Heart left ventricle (tissue), 16 donors: ENCODE measurements at regions not wholly inside any gene's neighbourhood (a gene's known extent, or its start where the extent isn't known, plus 50 kb on each side); places are given as distances from the start of the nearest gene placed in this dataset.

Experiments used
- ATAC-seq, 4 donors: fragments of 200-7000 bp; cut with Tn5 transposase; one replicate each; pipeline ENCODE4 v1.9.1; 2020 to 2022; ENCODE audit warnings: moderate library complexity in 4 of 4, mild to moderate bottlenecking in 3 of 4, moderate number of reproducible peaks in 1 of 4
- DNase-seq, 5 donors: peaks; one replicate each; pipeline ENCODE4 v3.0.0-alpha.2; 2020
- H3K27ac ChIP-seq, 12 donors: fragments of 200-600 bp; sonication (generic) in 4 of 12; one replicate each; pipeline versions ENCODE4 v1.5.0 to v1.8.0; 2016 to 2022; ENCODE audit warnings: mild to moderate bottlenecking in 2 of 12
- H3K27me3 ChIP-seq, 9 donors: fragments of 200-600 bp; sonication (generic) in 2 of 9; one replicate each; pipeline versions ENCODE4 v1.5.1 to v1.8.0; 2016 to 2022; ENCODE audit warnings: mild to moderate bottlenecking in 3 of 9
- H3K36me3 ChIP-seq, 9 donors: fragments of 200-600 bp; sonication (generic) in 2 of 9; one replicate each; pipeline versions ENCODE4 v1.5.0 to v1.8.0; 2018 to 2022; ENCODE audit warnings: mild to moderate bottlenecking in 2 of 9
- H3K4me1 ChIP-seq, 12 donors: fragments of 200-600 bp; sonication (generic) in 4 of 12; one replicate each; pipeline versions ENCODE4 v1.5.0 to v1.8.0; 2016 to 2022; ENCODE audit warnings: mild to moderate bottlenecking in 3 of 12
- H3K4me3 ChIP-seq, 12 donors: fragments of 200-600 bp; sonication (generic) in 4 of 12; one replicate each; pipeline versions ENCODE4 v1.5.0 to v1.8.0; 2017 to 2022; ENCODE audit warnings: mild to moderate bottlenecking in 9 of 12, moderate library complexity in 4 of 12
- H3K9me3 ChIP-seq, 12 donors: fragments of 200-600 bp; sonication (generic) in 4 of 12; one replicate each; pipeline versions ENCODE4 v1.5.0 to v1.8.0; 2016 to 2022; ENCODE audit warnings: mild to moderate bottlenecking in 1 of 12
- CTCF ChIP-seq, 12 donors: fragments of 200-600 bp; sonication (generic) in 4 of 12; IDR thresholded peaks; one replicate each; pipeline versions ENCODE4 v1.5.0 to v1.8.0; 2018 to 2022; ENCODE audit warnings: antibody characterized with exemption in 12 of 12, mild to moderate bottlenecking in 5 of 12
- POLR2A ChIP-seq, 2 donors: fragments of 450-650 bp; IDR thresholded peaks; one replicate each; pipeline ENCODE4 v1.6.1; 2017; ENCODE audit warnings: antibody characterized with exemption in 2 of 2, mild to moderate bottlenecking in 2 of 2, moderate library complexity in 2 of 2
- WGBS, 4 donors: extraction: QIAGEN DNeasy Blood & Tissue Kit in 2 of 4; methylation state at CpG; one replicate each; pipeline versions ENCODE4 v1.1.5 to v1.1.7; 2013 to 2018; 5-methylcytosine and 5-hydroxymethylcytosine counted together
- intact Hi-C, 10 donors: fragments of 100-400 bp; cut with DNase I; formaldehyde crosslinking; loops; one replicate each; pipeline versions ENCODE4 v1.11.1 to v1.14.2; 2022
- donor health status: ischemic (EF 13 %, LVEDD 7.1; RV severe dilation, severe dysfunction).
- donor health status: healthy with polysubstance abuse.
- donor health status: DM: no; HTN: yes; CAD: no.
- donor health status: DM: no; HTN: no; CAD: no.
- donor health status: ischemic (EF 25% LVEDD 6.9; RV normal size, moderate dysfunction).
- donor health status: ischemic (EF 25% LVEDD 5.7; RV mildly dilated, moderate dysfunction).
- donor health status: healthy.
- donor health status: DM: yes; HTN: yes; CAD: no.
- donor health status: ischemic (EF 35%, LVEDD 5.7; RV mildly dilated, moderate dysfunction).
- donor health status: nonischemic (EF 11% LVEDD 7.7; RV severe dilation, severe dysfunction).
- donor health status: DM: yes; HTN: yes; CAD: no.
- donor health status: PGD.
- donor health status: ischemic (EF 29% LVEDD 5.4; RV normal size, mild dysfunction).
- donor health status: nonischemic (EF 23%, LVEDD 6.1; RV moderate dilation, normal function).

GRCh38 chr9:82273121-82273520 lies 284.5 kb downstream of the SPATA31D1 start:
- TF ChIP-seq CTCF (IDR thresholded peaks at IDR 0.05) (no peak), POLR2A (IDR thresholded peaks at IDR 0.05) (no peak)
- peaks cover 0 to 5% (median 0%) of the 10 kb centered on the region in 9 donors for H3K27me3 ChIP-seq
- DNase-seq (no peak), ATAC-seq (no peak)
- no peak overlapping the region for H3K27ac ChIP-seq
- H3K36me3 ChIP-seq = no peaks in the 10 kb centered on the region
- H3K4me3 ChIP-seq = no peak overlapping the region
- no peaks in the 10 kb centered on the region for H3K4me1 ChIP-seq
- intact Hi-C loops = no loop called here
- WGBS, 4 donors = 40 to 50% (median 42%) methylated on average over 1 of the region's 1 CpG
- H3K9me3 ChIP-seq = no peaks in the 10 kb centered on the region

DNA sequence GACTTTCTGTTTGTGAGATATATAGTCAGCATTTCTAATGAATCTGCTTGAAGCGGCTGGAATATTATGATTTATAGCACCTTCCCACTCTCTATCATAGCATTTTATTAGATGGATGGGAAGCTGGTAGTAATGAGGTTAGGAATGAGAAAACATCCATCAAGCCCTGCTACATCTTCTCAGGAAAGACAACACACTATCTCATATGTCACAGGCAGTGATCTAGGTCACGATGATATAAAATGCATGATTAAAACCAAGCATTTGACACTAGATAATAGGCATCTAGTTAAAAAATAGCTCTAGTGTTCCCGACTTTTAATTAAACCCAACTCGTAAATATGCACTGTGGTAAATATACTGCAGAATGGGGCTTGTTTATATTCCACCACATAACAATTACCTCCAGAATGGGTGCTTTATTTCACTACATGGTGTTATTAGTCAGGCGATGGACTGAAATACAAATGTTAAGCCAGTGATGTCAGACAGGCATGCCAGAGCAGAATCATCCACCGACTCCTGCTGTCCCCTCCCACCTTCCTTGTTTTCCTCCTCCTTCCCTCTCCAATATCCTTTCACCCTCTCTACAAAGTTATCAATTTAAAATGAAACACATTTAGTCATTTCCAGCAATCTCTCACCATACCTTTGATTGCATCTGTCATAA lies 286.8 kb downstream of the SPATA31D1 start:
- no peak for TF ChIP-seq POLR2A (IDR thresholded peaks at IDR 0.05)
- TF ChIP-seq CTCF (IDR thresholded peaks at IDR 0.05) = no peak
- intact Hi-C loops = no loop called here
- Histone ChIP-seq H3K4me1 (no peaks in the 10 kb centered on the region), H3K36me3 (no peaks in the 10 kb centered on the region), H3K4me3 (no peak overlapping the region), H3K9me3 (no peaks in the 10 kb centered on the region), H3K27me3 (peaks cover 0 to 5% (median 0%) of the 10 kb centered on the region in 9 donors), H3K27ac (no peak overlapping the region)
- WGBS, 4 donors = 81 to 90% (median 84%) methylated on average over 6 of the region's 6 CpGs
- DNase-seq (no peak), ATAC-seq (no peak)

DNA sequence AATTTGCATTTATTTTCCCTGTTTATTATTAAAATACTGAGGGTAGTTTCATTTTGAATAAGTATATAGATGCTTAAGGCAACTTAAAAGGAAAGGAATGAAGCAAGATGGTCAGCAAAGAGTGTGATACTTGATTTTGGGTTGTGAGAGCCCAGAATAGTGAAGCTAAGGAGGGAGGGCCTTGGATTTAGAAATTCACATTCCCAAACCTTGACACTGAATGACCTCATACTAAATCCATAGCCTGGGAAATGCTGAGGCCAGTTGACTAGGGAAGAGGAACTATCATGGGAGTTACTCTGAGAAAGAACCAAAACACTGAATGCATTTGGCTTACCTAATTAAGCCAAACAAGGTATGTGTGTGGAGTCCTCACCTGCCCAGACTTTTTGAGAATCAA lies 292.5 kb downstream of the SPATA31D1 start:
- Histone ChIP-seq H3K36me3 (no peaks in the 10 kb centered on the region), H3K27me3 (peaks cover 0 to 2% (median 0%) of the 10 kb centered on the region in 9 donors)
- intact Hi-C loops = no loop called here

DNA sequence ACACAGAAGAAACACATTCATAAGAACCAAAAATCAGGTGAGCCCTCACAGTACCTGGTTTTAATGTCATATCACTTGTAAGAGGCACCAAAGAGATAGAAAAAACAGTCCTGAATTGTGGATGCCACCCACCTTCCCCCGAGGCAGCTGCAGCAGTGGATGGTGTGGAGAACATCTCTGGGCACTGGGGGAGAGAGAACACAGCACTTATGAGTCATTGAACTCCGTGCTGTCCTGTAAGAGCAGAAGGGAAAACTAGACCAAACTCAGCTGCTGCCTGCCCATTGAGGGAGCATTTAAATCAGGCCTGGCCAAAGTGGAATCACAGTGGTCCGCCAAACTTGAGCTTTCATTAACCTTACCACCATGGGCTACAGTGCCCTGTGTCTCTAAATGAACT lies 296.2 kb downstream of the SPATA31D1 start:
- H3K27ac ChIP-seq = no peak overlapping the region
- H3K27me3 ChIP-seq = no peaks in the 10 kb centered on the region
- peaks cover 0 to 25% (median 13%) of the 10 kb centered on the region in 12 donors for H3K9me3 ChIP-seq
- H3K4me3 ChIP-seq = no peak overlapping the region
- no peak for TF ChIP-seq CTCF (IDR thresholded peaks at IDR 0.05)
- no peak for TF ChIP-seq POLR2A (IDR thresholded peaks at IDR 0.05)
- intact Hi-C loops = no loop called here
- WGBS, 4 donors = 79 to 87% (median 85%) methylated on average over 3 of the region's 3 CpGs
- no peaks in the 10 kb centered on the region for H3K4me1 ChIP-seq
- ATAC-seq (no peak), DNase-seq (no peak)
- no peaks in the 10 kb centered on the region for H3K36me3 ChIP-seq

More for the DNA sequence above, 292.5 kb downstream of the SPATA31D1 start:
- DNase-seq (no peak), ATAC-seq (no peak)
- H3K4me1 ChIP-seq = no peaks in the 10 kb centered on the region
- H3K9me3 ChIP-seq = peaks cover 0 to under 1% (median 0%) of the 10 kb centered on the region in 12 donors
- H3K4me3 ChIP-seq = no peak overlapping the region
- no peak overlapping the region for H3K27ac ChIP-seq
- TF ChIP-seq POLR2A (IDR thresholded peaks at IDR 0.05) (no peak), CTCF (IDR thresholded peaks at IDR 0.05) (no peak)
